ENCODE measurements at regions not wholly inside any gene's neighbourhood (a gene's known extent, or its start where the extent isn't known, plus 50 kb on each side); places are given as distances from the start of the nearest gene placed in this dataset.

- Histone ChIP-seq H3K4me1 (ENCODE audit: control insufficient read depth in 1 of 2, insufficient read depth in 2 of 2, low read length in 2 of 2) (no peaks in the 10 kb centered on the region), H3K9ac (ENCODE audit: low read depth in 1 of 2, low read length in 2 of 2) (no peak overlapping the region), H3K4me3 (ENCODE audit: low read depth in 1 of 2, low read length in 2 of 2) (no peak overlapping the region), H3K9me3 (ENCODE audit: control insufficient read depth in 1 of 2, low read length in 2 of 2) (no peaks in the 10 kb centered on the region), H3K36me3 (ENCODE audit: control insufficient read depth in 1 of 2, insufficient read depth in 2 of 2, low read length in 2 of 2) (no peaks in the 10 kb centered on the region), H3K27me3 (ENCODE audit: control insufficient read depth in 1 of 2, insufficient read depth in 2 of 2, low read length in 2 of 2) (no peaks in the 10 kb centered on the region), H3K27ac (ENCODE audit: low read depth, low read length) (no peak overlapping the region)
Measured at GRCh38 chr12:58067610-58068387, 126.4 kb downstream of the ATP23 start.

- H3K27me3 ChIP-seq (ENCODE audit: control insufficient read depth in 1 of 2, insufficient read depth in 2 of 2, low read length in 2 of 2): no peaks in the 10 kb centered on the region
- H3K27ac ChIP-seq (ENCODE audit: low read depth, low read length): no peak overlapping the region
- no peaks in the 10 kb centered on the region for H3K36me3 ChIP-seq (ENCODE audit: control insufficient read depth in 1 of 2, insufficient read depth in 2 of 2, low read length in 2 of 2)
- H3K9me3 ChIP-seq (ENCODE audit: control insufficient read depth in 1 of 2, low read length in 2 of 2): no peaks in the 10 kb centered on the region
- H3K9ac ChIP-seq (ENCODE audit: low read depth in 1 of 2, low read length in 2 of 2): no peak overlapping the region
- no peaks in the 10 kb centered on the region for H3K4me1 ChIP-seq (ENCODE audit: control insufficient read depth in 1 of 2, insufficient read depth in 2 of 2, low read length in 2 of 2)
- H3K4me3 ChIP-seq (ENCODE audit: low read depth in 1 of 2, low read length in 2 of 2): no peak overlapping the region
Measured at GRCh38 chr12:58068706-58069105, 127.3 kb downstream of the ATP23 start.

- no peak overlapping the region for H3K27ac ChIP-seq (ENCODE audit: low read depth, low read length)
Measured at GRCh38 chr12:58069268-58069963, 128.0 kb downstream of the ATP23 start.

GRCh38 chr12:58071994-58072393, 130.6 kb downstream of the ATP23 start:
- no peaks in the 10 kb centered on the region for H3K36me3 ChIP-seq (ENCODE audit: control insufficient read depth in 1 of 2, insufficient read depth in 2 of 2, low read length in 2 of 2)
- no peaks in the 10 kb centered on the region for H3K4me1 ChIP-seq (ENCODE audit: control insufficient read depth in 1 of 2, insufficient read depth in 2 of 2, low read length in 2 of 2)
- no peak overlapping the region for H3K9ac ChIP-seq (ENCODE audit: low read depth in 1 of 2, low read length in 2 of 2)
- no peaks in the 10 kb centered on the region for H3K27me3 ChIP-seq (ENCODE audit: control insufficient read depth in 1 of 2, insufficient read depth in 2 of 2, low read length in 2 of 2)
- H3K27ac ChIP-seq (ENCODE audit: low read depth, low read length): no peak overlapping the region
- H3K9me3 ChIP-seq (ENCODE audit: control insufficient read depth in 1 of 2, low read length in 2 of 2): no peaks in the 10 kb centered on the region
- no peak overlapping the region for H3K4me3 ChIP-seq (ENCODE audit: low read depth in 1 of 2, low read length in 2 of 2)

More at GRCh38 chr12:58069268-58069963, 128.0 kb downstream of the ATP23 start:
- no peaks in the 10 kb centered on the region for H3K4me1 ChIP-seq (ENCODE audit: control insufficient read depth in 1 of 2, insufficient read depth in 2 of 2, low read length in 2 of 2)
- H3K9me3 ChIP-seq (ENCODE audit: control insufficient read depth in 1 of 2, low read length in 2 of 2): no peaks in the 10 kb centered on the region
- H3K36me3 ChIP-seq (ENCODE audit: control insufficient read depth in 1 of 2, insufficient read depth in 2 of 2, low read length in 2 of 2): no peaks in the 10 kb centered on the region
- no peaks in the 10 kb centered on the region for H3K27me3 ChIP-seq (ENCODE audit: control insufficient read depth in 1 of 2, insufficient read depth in 2 of 2, low read length in 2 of 2)
- no peak overlapping the region for H3K4me3 ChIP-seq (ENCODE audit: low read depth in 1 of 2, low read length in 2 of 2)
- no peak overlapping the region for H3K9ac ChIP-seq (ENCODE audit: low read depth in 1 of 2, low read length in 2 of 2)

- H3K9ac ChIP-seq (ENCODE audit: low read depth in 1 of 2, low read length in 2 of 2): no peak overlapping the region
- no peaks in the 10 kb centered on the region for H3K4me1 ChIP-seq (ENCODE audit: control insufficient read depth in 1 of 2, insufficient read depth in 2 of 2, low read length in 2 of 2)
- H3K27me3 ChIP-seq (ENCODE audit: control insufficient read depth in 1 of 2, insufficient read depth in 2 of 2, low read length in 2 of 2): no peaks in the 10 kb centered on the region
Measured at GRCh38 chr12:58074259-58074658, 132.9 kb downstream of the ATP23 start.

GRCh38 chr12:58079806-58080205, 138.4 kb downstream of the ATP23 start:
- Histone ChIP-seq H3K4me3 (ENCODE audit: low read depth in 1 of 2, low read length in 2 of 2) (no peak overlapping the region), H3K27me3 (ENCODE audit: control insufficient read depth in 1 of 2, insufficient read depth in 2 of 2, low read length in 2 of 2) (no peaks in the 10 kb centered on the region), H3K27ac (ENCODE audit: low read depth, low read length) (no peak overlapping the region), H3K9ac (ENCODE audit: low read depth in 1 of 2, low read length in 2 of 2) (no peak overlapping the region), H3K36me3 (ENCODE audit: control insufficient read depth in 1 of 2, insufficient read depth in 2 of 2, low read length in 2 of 2) (no peaks in the 10 kb centered on the region), H3K9me3 (ENCODE audit: control insufficient read depth in 1 of 2, low read length in 2 of 2) (no peaks in the 10 kb centered on the region), H3K4me1 (ENCODE audit: control insufficient read depth in 1 of 2, insufficient read depth in 2 of 2, low read length in 2 of 2) (no peaks in the 10 kb centered on the region)

More at GRCh38 chr12:58074259-58074658, 132.9 kb downstream of the ATP23 start:
- Histone ChIP-seq H3K9me3 (ENCODE audit: control insufficient read depth in 1 of 2, low read length in 2 of 2) (no peaks in the 10 kb centered on the region), H3K36me3 (ENCODE audit: control insufficient read depth in 1 of 2, insufficient read depth in 2 of 2, low read length in 2 of 2) (no peaks in the 10 kb centered on the region), H3K4me3 (ENCODE audit: low read depth in 1 of 2, low read length in 2 of 2) (no peak overlapping the region), H3K27ac (ENCODE audit: low read depth, low read length) (no peak overlapping the region)

GRCh38 chr12:58081488-58081887, 140.1 kb downstream of the ATP23 start:
- no peaks in the 10 kb centered on the region for H3K9me3 ChIP-seq (ENCODE audit: control insufficient read depth in 1 of 2, low read length in 2 of 2)
- no peaks in the 10 kb centered on the region for H3K36me3 ChIP-seq (ENCODE audit: control insufficient read depth in 1 of 2, insufficient read depth in 2 of 2, low read length in 2 of 2)
- no peak overlapping the region for H3K4me3 ChIP-seq (ENCODE audit: low read depth in 1 of 2, low read length in 2 of 2)
- H3K27ac ChIP-seq (ENCODE audit: low read depth, low read length): no peak overlapping the region
- H3K4me1 ChIP-seq (ENCODE audit: control insufficient read depth in 1 of 2, insufficient read depth in 2 of 2, low read length in 2 of 2): no peaks in the 10 kb centered on the region
- H3K27me3 ChIP-seq (ENCODE audit: control insufficient read depth in 1 of 2, insufficient read depth in 2 of 2, low read length in 2 of 2): no peaks in the 10 kb centered on the region
- no peak overlapping the region for H3K9ac ChIP-seq (ENCODE audit: low read depth in 1 of 2, low read length in 2 of 2)

GRCh38 chr12:58082996-58083395, 141.6 kb downstream of the ATP23 start:
- H3K36me3 ChIP-seq (ENCODE audit: control insufficient read depth in 1 of 2, insufficient read depth in 2 of 2, low read length in 2 of 2): no peaks in the 10 kb centered on the region
- no peaks in the 10 kb centered on the region for H3K9me3 ChIP-seq (ENCODE audit: control insufficient read depth in 1 of 2, low read length in 2 of 2)
- H3K4me3 ChIP-seq (ENCODE audit: low read depth in 1 of 2, low read length in 2 of 2): no peak overlapping the region
- no peaks in the 10 kb centered on the region for H3K4me1 ChIP-seq (ENCODE audit: control insufficient read depth in 1 of 2, insufficient read depth in 2 of 2, low read length in 2 of 2)
- no peaks in the 10 kb centered on the region for H3K27me3 ChIP-seq (ENCODE audit: control insufficient read depth in 1 of 2, insufficient read depth in 2 of 2, low read length in 2 of 2)
- H3K9ac ChIP-seq (ENCODE audit: low read depth in 1 of 2, low read length in 2 of 2): no peak overlapping the region
- no peak overlapping the region for H3K27ac ChIP-seq (ENCODE audit: low read depth, low read length)

- no peaks in the 10 kb centered on the region for H3K27me3 ChIP-seq (ENCODE audit: control insufficient read depth in 1 of 2, insufficient read depth in 2 of 2, low read length in 2 of 2)
- H3K27ac ChIP-seq (ENCODE audit: low read depth, low read length): no peak overlapping the region
- H3K4me3 ChIP-seq (ENCODE audit: low read depth in 1 of 2, low read length in 2 of 2): no peak overlapping the region
- no peaks in the 10 kb centered on the region for H3K9me3 ChIP-seq (ENCODE audit: control insufficient read depth in 1 of 2, low read length in 2 of 2)
- H3K9ac ChIP-seq (ENCODE audit: low read depth in 1 of 2, low read length in 2 of 2): no peak overlapping the region
- no peaks in the 10 kb centered on the region for H3K36me3 ChIP-seq (ENCODE audit: control insufficient read depth in 1 of 2, insufficient read depth in 2 of 2, low read length in 2 of 2)
- no peaks in the 10 kb centered on the region for H3K4me1 ChIP-seq (ENCODE audit: control insufficient read depth in 1 of 2, insufficient read depth in 2 of 2, low read length in 2 of 2)
Measured at GRCh38 chr12:58086006-58086405, 144.6 kb downstream of the ATP23 start.

- Histone ChIP-seq H3K4me1 (ENCODE audit: control insufficient read depth in 1 of 2, insufficient read depth in 2 of 2, low read length in 2 of 2) (no peaks in the 10 kb centered on the region), H3K9me3 (ENCODE audit: control insufficient read depth in 1 of 2, low read length in 2 of 2) (no peaks in the 10 kb centered on the region), H3K27me3 (ENCODE audit: control insufficient read depth in 1 of 2, insufficient read depth in 2 of 2, low read length in 2 of 2) (no peaks in the 10 kb centered on the region), H3K36me3 (ENCODE audit: control insufficient read depth in 1 of 2, insufficient read depth in 2 of 2, low read length in 2 of 2) (no peaks in the 10 kb centered on the region), H3K9ac (ENCODE audit: low read depth in 1 of 2, low read length in 2 of 2) (no peak overlapping the region), H3K27ac (ENCODE audit: low read depth, low read length) (no peak overlapping the region), H3K4me3 (ENCODE audit: low read depth in 1 of 2, low read length in 2 of 2) (no peak overlapping the region)
Measured at GRCh38 chr12:58086930-58087329, 145.6 kb downstream of the ATP23 start.
